Fibroblast of lung (primary cell): ENCODE measurements at regions not wholly inside any gene's neighbourhood (a gene's known extent, or its start where the extent isn't known, plus 50 kb on each side); places are given as distances from the start of the nearest gene placed in this dataset.

Source experiments
- EZH2 ChIP-seq: IDR thresholded peaks from 2 replicates; pipeline ENCODE4 v1.5.1; 2012; ENCODE audit warnings: low read length, control low read depth, mild to moderate bottlenecking; ENCODE audit errors: missing control alignments
- TF ChIP-seq, protein P1 (sequence below), 2 donors: IDR thresholded peaks in 1 of 2; conservative IDR thresholded peaks in 1 of 2; 1 replicate in 1 of 2; 2 replicates in 1 of 2; pipeline ENCODE4 v1.5.1; 2011 to 2012; ENCODE audit warnings: low read length in 2 of 2, control low read depth in 1 of 2, inconsistent platforms in 1 of 2, low read depth in 1 of 2, mild to moderate bottlenecking in 1 of 2

DNA sequence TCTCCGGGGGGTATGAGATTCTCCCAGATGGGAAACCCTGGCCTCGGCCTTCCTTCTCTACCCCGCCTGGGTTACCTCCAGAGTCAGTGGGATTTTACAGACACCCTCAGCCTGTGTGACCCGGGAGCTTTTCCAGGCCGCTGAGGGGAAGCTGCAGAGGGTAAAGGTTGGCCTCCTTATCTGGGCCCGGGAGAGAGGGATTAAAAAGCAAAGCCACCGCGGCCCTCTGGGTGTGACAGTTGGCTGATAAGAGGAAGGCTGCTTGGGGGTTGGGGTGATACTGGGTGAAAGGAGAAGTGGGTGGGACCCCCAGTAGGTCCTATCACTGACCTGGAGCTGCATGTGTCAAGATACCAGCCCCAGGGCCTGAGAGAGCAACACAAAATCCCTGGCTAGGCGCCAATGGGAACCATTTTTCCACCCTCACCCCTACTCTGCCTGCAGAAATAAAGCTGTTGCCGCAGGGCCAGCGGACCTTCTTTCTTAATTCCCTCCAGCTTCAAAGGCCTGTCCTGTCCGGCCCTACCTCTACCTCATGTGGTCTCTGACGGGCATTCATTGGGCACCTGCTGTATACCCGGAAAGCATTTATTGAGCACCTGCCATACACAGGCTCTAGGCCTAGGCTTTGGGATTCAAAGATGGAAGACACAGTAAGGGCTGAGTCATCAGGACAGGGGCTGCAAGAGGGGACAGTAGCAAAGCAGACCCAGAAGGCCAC is 77.6 kb upstream of the GSE1 start:
- TF ChIP-seq, protein P1, sequence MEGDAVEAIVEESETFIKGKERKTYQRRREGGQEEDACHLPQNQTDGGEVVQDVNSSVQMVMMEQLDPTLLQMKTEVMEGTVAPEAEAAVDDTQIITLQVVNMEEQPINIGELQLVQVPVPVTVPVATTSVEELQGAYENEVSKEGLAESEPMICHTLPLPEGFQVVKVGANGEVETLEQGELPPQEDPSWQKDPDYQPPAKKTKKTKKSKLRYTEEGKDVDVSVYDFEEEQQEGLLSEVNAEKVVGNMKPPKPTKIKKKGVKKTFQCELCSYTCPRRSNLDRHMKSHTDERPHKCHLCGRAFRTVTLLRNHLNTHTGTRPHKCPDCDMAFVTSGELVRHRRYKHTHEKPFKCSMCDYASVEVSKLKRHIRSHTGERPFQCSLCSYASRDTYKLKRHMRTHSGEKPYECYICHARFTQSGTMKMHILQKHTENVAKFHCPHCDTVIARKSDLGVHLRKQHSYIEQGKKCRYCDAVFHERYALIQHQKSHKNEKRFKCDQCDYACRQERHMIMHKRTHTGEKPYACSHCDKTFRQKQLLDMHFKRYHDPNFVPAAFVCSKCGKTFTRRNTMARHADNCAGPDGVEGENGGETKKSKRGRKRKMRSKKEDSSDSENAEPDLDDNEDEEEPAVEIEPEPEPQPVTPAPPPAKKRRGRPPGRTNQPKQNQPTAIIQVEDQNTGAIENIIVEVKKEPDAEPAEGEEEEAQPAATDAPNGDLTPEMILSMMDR (conservative IDR thresholded peaks at IDR 0.05 in 1 of 2, IDR thresholded peaks at IDR 0.05 in 1 of 2; ENCODE audit: low read depth in 1 of 2, low read length in 2 of 2), result no peak
- TF ChIP-seq EZH2, result no peak
